K562 (cell line): ENCODE measurements at regions not wholly inside any gene's neighbourhood (a gene's known extent, or its start where the extent isn't known, plus 50 kb on each side); places are given as distances from the start of the nearest gene placed in this dataset.

ENCODE experiments used
- ATAC-seq: fragments of 200-7000 bp; cut with Tn5 transposase; 3 replicates; pipeline ENCODE4 v1.9.1; 2020; ENCODE audit warnings: moderate library complexity
- BruUV-seq: library from RNA; stranded (reverse); fragments of 400-500 nt; replicated peaks from 2 replicates; lab custom pipeline; 2021; lab: Mats Ljungman, UMichigan
- CTCF ChIA-PET: fragments of 300-600 bp; formaldehyde crosslinking; extraction: SDS; loops from one replicate; lab custom pipeline; 2021; ENCODE audit warnings: low intra/inter-chr PET ratio; lab: Yijun Ruan, JAX
- POLR2A ChIA-PET: fragments of 300-600, 350-650 bp; sonication (Branson Sonifier 250); formaldehyde crosslinking; extraction: SDS; loops from one replicate; lab custom pipeline; 2021; ENCODE audit warnings: antibody characterized with exemption, inconsistent platforms; lab: Yijun Ruan, JAX
- DNase-seq, 4 experiments: peaks; one replicate each; pipeline versions ENCODE4 v3.0.0 to v3.0.0-alpha.2; 2011 to 2018; ENCODE audit warnings: low spot score in 3 of 4, mixed read lengths in 3 of 4; ENCODE audit errors: extremely low read depth in 1 of 4
- FAIRE-seq: peaks from 2 replicates; lab custom pipeline; 2011; peaks lifted over from hg19 to GRCh38; lab: Jason Lieb, UNC
- H2AFZ ChIP-seq: 2 replicates; pipeline ENCODE4 v1.6.0; 2011; ENCODE audit warnings: low read depth, low read length, control low read depth, inconsistent platforms
- H3K27ac ChIP-seq: fragments of 200-600 bp; 3 replicates; pipeline ENCODE4 v1.8.0; 2011; ENCODE audit warnings: low read depth, mild to moderate bottlenecking, control low read depth, inconsistent platforms, low read length, moderate library complexity, mixed read lengths; ENCODE audit errors: extremely low read depth
- H3K27me3 ChIP-seq, 2 experiments: fragments of 300-600 bp in 1 of 2; 2 replicates in 1 of 2; 3 replicates in 1 of 2; pipeline versions ENCODE4 v1.6.0 to v1.8.0; 2011; ENCODE audit warnings: inconsistent platforms in 2 of 2, low read length in 2 of 2, mild to moderate bottlenecking in 1 of 2, mixed read lengths in 1 of 2, moderate library complexity in 1 of 2; ENCODE audit not compliant: control insufficient read depth in 2 of 2, insufficient read depth in 2 of 2
- H3K36me3 ChIP-seq: fragments of 300-600 bp; 3 replicates; pipeline ENCODE4 v1.8.0; 2011; ENCODE audit warnings: mild to moderate bottlenecking, low read length, inconsistent platforms; ENCODE audit not compliant: control insufficient read depth, insufficient read depth
- H3K4me1 ChIP-seq, 2 experiments: fragments of 200-600 bp in 1 of 2; replicated peaks in 1 of 2; 2 replicates in 1 of 2; 3 replicates in 1 of 2; pipeline versions ENCODE4 v1.5.1 to v1.8.0; 2011; ENCODE audit warnings: inconsistent platforms in 2 of 2, low read length in 2 of 2, mild to moderate bottlenecking in 1 of 2, mixed read lengths in 1 of 2, moderate library complexity in 1 of 2; ENCODE audit not compliant: control insufficient read depth in 2 of 2, insufficient read depth in 2 of 2
- H3K4me2 ChIP-seq: 2 replicates; pipeline ENCODE4 v1.6.1; 2011; ENCODE audit warnings: low read length, control low read depth, inconsistent platforms, mixed read lengths; ENCODE audit not compliant: insufficient read depth
- H3K4me3 ChIP-seq: fragments of 200-600 bp; sonication (generic), shearing (Covaris generic); 2 replicates; pipeline ENCODE4 v1.5.1; 2016; ENCODE audit warnings: control low read depth, inconsistent platforms
- H3K79me2 ChIP-seq: fragments of 200-600 bp; 3 replicates; pipeline ENCODE4 v1.8.0; 2011; ENCODE audit warnings: low read length, inconsistent platforms; ENCODE audit not compliant: control insufficient read depth, insufficient read depth
- H3K9ac ChIP-seq, 2 experiments: 2 replicates each; pipeline versions ENCODE4 v1.6.0 to v1.6.1; 2011; ENCODE audit warnings: low read depth in 2 of 2, low read length in 2 of 2, control low read depth in 1 of 2, inconsistent platforms in 1 of 2, mild to moderate bottlenecking in 1 of 2, mixed read lengths in 1 of 2; ENCODE audit not compliant: insufficient read depth in 1 of 2
- H3K9me1 ChIP-seq: one replicate; pipeline ENCODE4 v1.6.0; 2011; ENCODE audit warnings: inconsistent platforms, mild to moderate bottlenecking, low read length, moderate library complexity; ENCODE audit not compliant: control insufficient read depth, insufficient read depth
- H3K9me3 ChIP-seq: replicated peaks from 2 replicates; pipeline ENCODE4 v1.5.1; 2011; ENCODE audit warnings: low read depth, low read length, inconsistent platforms; ENCODE audit not compliant: control insufficient read depth, insufficient read depth
- H4K20me1 ChIP-seq: replicated peaks from 2 replicates; pipeline ENCODE4 v1.6.1; 2011; ENCODE audit warnings: low read length, inconsistent platforms, mixed read lengths; ENCODE audit not compliant: control insufficient read depth, insufficient read depth
- CHD4 ChIP-seq: fragments of 200-600 bp; sonication (generic); IDR thresholded peaks from 3 replicates; pipeline ENCODE4 v1.6.1; 2012; ENCODE audit warnings: low read depth, mild to moderate bottlenecking, mixed read lengths, low read length, inconsistent platforms; ENCODE audit not compliant: insufficient read depth, insufficient replicate concordance, poor library complexity, severe bottlenecking
- HMG20B ChIP-seq: fragments of 250-450 bp; sonication (Bioruptor Pico); IDR thresholded peaks from 2 replicates; pipeline ENCODE4 v1.5.0; 2021; ENCODE audit warnings: mild to moderate bottlenecking
- KDM2B ChIP-seq: fragments of 250-450 bp; sonication (Bioruptor Pico); IDR thresholded peaks from 2 replicates; pipeline ENCODE4 v1.8.0; 2021; ENCODE audit warnings: mild to moderate bottlenecking, moderate library complexity
- MYC ChIP-seq, 2 experiments: fragments of 250-450 bp in 1 of 2; sonication (Bioruptor Pico) in 1 of 2; IDR thresholded peaks; 2 replicates each; pipeline versions ENCODE4 v1.5.1 to v1.6.1; 2012 to 2021; ENCODE audit warnings: low read depth in 2 of 2, borderline replicate concordance in 1 of 2, improper control_type of control experiment in 1 of 2, low read length in 1 of 2, mild to moderate bottlenecking in 1 of 2, moderate library complexity in 1 of 2
- RUNX1 ChIP-seq: sonication (generic); IDR thresholded peaks from 2 replicates; pipeline ENCODE4 v1.6.1; 2016; ENCODE audit warnings: antibody characterized with exemption, low read depth
- TAF15 ChIP-seq: fragments of 200-400 bp; formaldehyde crosslinking; IDR thresholded peaks from 2 replicates; pipeline ENCODE4 v1.6.1; 2017; ENCODE audit warnings: mild to moderate bottlenecking, low read depth, low read length, moderate library complexity
- TSC22D4 ChIP-seq: fragments of 450-650 bp; IDR thresholded peaks from 2 replicates; pipeline ENCODE4 v1.6.1; 2016; ENCODE audit warnings: missing genetic modification characterization, missing biosample characterization, control low read depth
- ZNF174 ChIP-seq: fragments of 250-450 bp; sonication (Bioruptor Pico); IDR thresholded peaks from 2 replicates; pipeline ENCODE4 v1.4.0; 2020; ENCODE audit warnings: mild to moderate bottlenecking
- ZNF398 ChIP-seq: fragments of 250-450 bp; sonication (Bioruptor Pico); IDR thresholded peaks from 2 replicates; pipeline ENCODE4 v1.8.0; 2021; ENCODE audit warnings: moderate library complexity, mild to moderate bottlenecking, inconsistent platforms
- ZNF75A ChIP-seq: fragments of 450-650 bp; formaldehyde crosslinking; IDR thresholded peaks from 2 replicates; pipeline ENCODE4 v1.4.0; 2020; ENCODE audit warnings: mild to moderate bottlenecking
- WGBS: fragments of 100-300 bp; shearing (Covaris generic); methylation state at CpG from one replicate; pipeline ENCODE4 v1.1.6; 2016; ENCODE audit warnings: low coverage, mixed read lengths; ENCODE audit not compliant: insufficient coverage; ENCODE audit errors: missing lambda C conversion rate; 5-methylcytosine and 5-hydroxymethylcytosine counted together
- in situ Hi-C: fragments of 300-500 bp; cut with MboI; formaldehyde crosslinking; loops from 4 replicates; pipeline ENCODE4 v1.15.0; 2018; ENCODE audit warnings: inconsistent platforms, mixed read lengths
- intact Hi-C: fragments of 100-400 bp; cut with micrococcal nuclease; formaldehyde crosslinking; loops from 2 replicates; pipeline ENCODE4 v1.14.2; 2022
- TF ChIP-seq, protein P1 (sequence below), 2 experiments: fragments of 450-650 bp; IDR thresholded peaks; 2 replicates each; pipeline ENCODE4 v1.6.1; 2018; ENCODE audit warnings: mild to moderate bottlenecking in 2 of 2, low read depth in 1 of 2; ENCODE audit not compliant: partially characterized antibody in 2 of 2
- TF ChIP-seq, protein P2 (sequence below): fragments of 250-450 bp; sonication (Bioruptor Pico); IDR thresholded peaks from 2 replicates; pipeline ENCODE4 v1.4.0; 2020; ENCODE audit warnings: mild to moderate bottlenecking, moderate library complexity, borderline replicate concordance

GRCh38 chr13:63435667-63436324 is 2020.1 kb upstream of the PCDH20 start:
- ChIA-PET POLR2A (no interaction called here), CTCF (no interaction called here)
- no peaks in the 10 kb centered on the region for H4K20me1 ChIP-seq
- no peaks in the 10 kb centered on the region for H3K9me3 ChIP-seq
- no peak overlapping the region for H2AFZ ChIP-seq
- intact Hi-C loops (no loop called here), in situ Hi-C loops (no loop called here)
- H3K36me3 ChIP-seq, result no peaks in the 10 kb centered on the region
- BruUV-seq, result no TSS peak
- FAIRE-seq (no peak), ATAC-seq (no peak), DNase-seq (no peak)
- H3K4me1 ChIP-seq, result no peaks in the 10 kb centered on the region
- no peak overlapping the region for H3K9ac ChIP-seq
- no peak overlapping the region for H3K27ac ChIP-seq
- H3K9me1 ChIP-seq, result no peaks in the 10 kb centered on the region
- no peaks in the 10 kb centered on the region for H3K27me3 ChIP-seq
- no peak overlapping the region for H3K4me3 ChIP-seq
- 0% methylated on average over 2 of the region's 2 CpGs for WGBS
- H3K79me2 ChIP-seq, result no peaks in the 10 kb centered on the region
- H3K4me2 ChIP-seq, result no peak overlapping the region
- TF ChIP-seq CHD4 (no peak), ZNF174 (no peak), TSC22D4 (no peak), KDM2B (CRISPR knock-in tag) (no peak), TAF15 (no peak), RUNX1 (no peak), ZNF398 (no peak), ZNF75A (CRISPR knock-in tag) (no peak), MYC (IDR thresholded peaks at IDR 0.05; ENCODE audit: low read depth, low read length) (no peak), MYC (CRISPR knock-in tag; IDR thresholded peaks at IDR 0.05; ENCODE audit: borderline replicate concordance, low read depth) (no peak), HMG20B (CRISPR knock-in tag) (no peak)
- TF ChIP-seq, protein P1, sequence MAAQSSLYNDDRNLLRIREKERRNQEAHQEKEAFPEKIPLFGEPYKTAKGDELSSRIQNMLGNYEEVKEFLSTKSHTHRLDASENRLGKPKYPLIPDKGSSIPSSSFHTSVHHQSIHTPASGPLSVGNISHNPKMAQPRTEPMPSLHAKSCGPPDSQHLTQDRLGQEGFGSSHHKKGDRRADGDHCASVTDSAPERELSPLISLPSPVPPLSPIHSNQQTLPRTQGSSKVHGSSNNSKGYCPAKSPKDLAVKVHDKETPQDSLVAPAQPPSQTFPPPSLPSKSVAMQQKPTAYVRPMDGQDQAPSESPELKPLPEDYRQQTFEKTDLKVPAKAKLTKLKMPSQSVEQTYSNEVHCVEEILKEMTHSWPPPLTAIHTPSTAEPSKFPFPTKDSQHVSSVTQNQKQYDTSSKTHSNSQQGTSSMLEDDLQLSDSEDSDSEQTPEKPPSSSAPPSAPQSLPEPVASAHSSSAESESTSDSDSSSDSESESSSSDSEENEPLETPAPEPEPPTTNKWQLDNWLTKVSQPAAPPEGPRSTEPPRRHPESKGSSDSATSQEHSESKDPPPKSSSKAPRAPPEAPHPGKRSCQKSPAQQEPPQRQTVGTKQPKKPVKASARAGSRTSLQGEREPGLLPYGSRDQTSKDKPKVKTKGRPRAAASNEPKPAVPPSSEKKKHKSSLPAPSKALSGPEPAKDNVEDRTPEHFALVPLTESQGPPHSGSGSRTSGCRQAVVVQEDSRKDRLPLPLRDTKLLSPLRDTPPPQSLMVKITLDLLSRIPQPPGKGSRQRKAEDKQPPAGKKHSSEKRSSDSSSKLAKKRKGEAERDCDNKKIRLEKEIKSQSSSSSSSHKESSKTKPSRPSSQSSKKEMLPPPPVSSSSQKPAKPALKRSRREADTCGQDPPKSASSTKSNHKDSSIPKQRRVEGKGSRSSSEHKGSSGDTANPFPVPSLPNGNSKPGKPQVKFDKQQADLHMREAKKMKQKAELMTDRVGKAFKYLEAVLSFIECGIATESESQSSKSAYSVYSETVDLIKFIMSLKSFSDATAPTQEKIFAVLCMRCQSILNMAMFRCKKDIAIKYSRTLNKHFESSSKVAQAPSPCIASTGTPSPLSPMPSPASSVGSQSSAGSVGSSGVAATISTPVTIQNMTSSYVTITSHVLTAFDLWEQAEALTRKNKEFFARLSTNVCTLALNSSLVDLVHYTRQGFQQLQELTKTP (IDR thresholded peaks at IDR 0.05; ENCODE audit: low read depth in 1 of 2, partially characterized antibody in 2 of 2), result no peak
- TF ChIP-seq, protein P2, sequence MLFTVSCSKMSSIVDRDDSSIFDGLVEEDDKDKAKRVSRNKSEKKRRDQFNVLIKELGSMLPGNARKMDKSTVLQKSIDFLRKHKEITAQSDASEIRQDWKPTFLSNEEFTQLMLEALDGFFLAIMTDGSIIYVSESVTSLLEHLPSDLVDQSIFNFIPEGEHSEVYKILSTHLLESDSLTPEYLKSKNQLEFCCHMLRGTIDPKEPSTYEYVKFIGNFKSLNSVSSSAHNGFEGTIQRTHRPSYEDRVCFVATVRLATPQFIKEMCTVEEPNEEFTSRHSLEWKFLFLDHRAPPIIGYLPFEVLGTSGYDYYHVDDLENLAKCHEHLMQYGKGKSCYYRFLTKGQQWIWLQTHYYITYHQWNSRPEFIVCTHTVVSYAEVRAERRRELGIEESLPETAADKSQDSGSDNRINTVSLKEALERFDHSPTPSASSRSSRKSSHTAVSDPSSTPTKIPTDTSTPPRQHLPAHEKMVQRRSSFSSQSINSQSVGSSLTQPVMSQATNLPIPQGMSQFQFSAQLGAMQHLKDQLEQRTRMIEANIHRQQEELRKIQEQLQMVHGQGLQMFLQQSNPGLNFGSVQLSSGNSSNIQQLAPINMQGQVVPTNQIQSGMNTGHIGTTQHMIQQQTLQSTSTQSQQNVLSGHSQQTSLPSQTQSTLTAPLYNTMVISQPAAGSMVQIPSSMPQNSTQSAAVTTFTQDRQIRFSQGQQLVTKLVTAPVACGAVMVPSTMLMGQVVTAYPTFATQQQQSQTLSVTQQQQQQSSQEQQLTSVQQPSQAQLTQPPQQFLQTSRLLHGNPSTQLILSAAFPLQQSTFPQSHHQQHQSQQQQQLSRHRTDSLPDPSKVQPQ (CRISPR knock-in tag), result no peak
